ENCODE measurements at regions not wholly inside any gene's neighbourhood (a gene's known extent, or its start where the extent isn't known, plus 50 kb on each side); places are given as distances from the start of the nearest gene placed in this dataset.

DNA sequence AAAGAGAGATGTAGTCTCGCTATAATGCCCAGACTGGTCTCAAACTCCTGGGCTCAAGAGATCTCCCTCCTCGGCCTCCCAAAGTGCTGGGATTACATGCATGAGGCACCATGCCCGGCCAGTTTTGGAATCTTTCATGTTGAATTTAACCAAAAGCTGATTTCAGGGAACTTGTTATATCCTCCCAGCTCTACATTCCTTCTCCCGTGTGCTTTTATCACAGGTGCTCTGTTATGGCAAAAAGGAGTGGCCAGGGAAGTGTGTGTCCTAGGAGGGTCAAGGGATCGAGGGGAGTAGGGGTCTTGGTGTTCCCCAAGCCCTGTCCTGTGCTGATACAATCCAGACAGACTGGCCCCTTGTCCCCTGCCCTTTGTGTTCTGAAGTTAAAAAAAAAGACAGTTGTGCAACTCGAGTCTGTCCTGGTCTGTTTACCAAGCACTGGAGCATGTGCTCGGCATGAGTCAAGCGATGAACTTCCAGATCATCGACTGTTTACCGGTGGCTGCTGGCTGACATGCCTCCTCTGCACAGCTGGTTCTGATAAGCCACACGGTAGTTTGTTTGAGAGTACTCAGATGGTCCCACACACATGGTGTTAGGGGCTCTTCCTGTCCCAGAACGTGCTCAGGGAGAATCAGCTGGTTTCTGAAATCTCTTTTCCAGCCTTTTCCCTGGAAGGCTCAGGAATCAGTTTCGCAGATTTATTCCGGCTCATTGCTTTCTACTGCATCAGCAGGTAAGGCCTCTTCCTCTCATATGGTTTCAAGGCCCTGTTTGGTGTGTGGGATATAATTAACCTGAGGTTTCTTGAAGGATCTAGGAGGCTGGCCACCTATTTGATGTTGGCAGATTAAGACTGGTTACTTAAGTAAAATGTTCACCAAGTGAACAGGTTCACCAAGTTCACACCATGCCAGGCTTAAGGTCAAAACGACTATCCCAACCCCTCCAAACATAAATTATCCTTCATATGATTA lies 52.6 kb upstream of the NAA20 start:
- peaks cover 97% of the 10 kb centered on the region for H3K36me3 ChIP-seq
- peak overlapping the region; percentile 63 for H3K27ac ChIP-seq (replicated peaks)
- no peak overlapping the region for H3K4me3 ChIP-seq
- peaks cover 64% of the 10 kb centered on the region for H3K4me1 ChIP-seq
- intact Hi-C loops (cut with micrococcal nuclease) = no loop called here
- no peaks in the 10 kb centered on the region for H3K27me3 ChIP-seq (ENCODE audit: low read depth)
- TF ChIP-seq, protein P1, sequence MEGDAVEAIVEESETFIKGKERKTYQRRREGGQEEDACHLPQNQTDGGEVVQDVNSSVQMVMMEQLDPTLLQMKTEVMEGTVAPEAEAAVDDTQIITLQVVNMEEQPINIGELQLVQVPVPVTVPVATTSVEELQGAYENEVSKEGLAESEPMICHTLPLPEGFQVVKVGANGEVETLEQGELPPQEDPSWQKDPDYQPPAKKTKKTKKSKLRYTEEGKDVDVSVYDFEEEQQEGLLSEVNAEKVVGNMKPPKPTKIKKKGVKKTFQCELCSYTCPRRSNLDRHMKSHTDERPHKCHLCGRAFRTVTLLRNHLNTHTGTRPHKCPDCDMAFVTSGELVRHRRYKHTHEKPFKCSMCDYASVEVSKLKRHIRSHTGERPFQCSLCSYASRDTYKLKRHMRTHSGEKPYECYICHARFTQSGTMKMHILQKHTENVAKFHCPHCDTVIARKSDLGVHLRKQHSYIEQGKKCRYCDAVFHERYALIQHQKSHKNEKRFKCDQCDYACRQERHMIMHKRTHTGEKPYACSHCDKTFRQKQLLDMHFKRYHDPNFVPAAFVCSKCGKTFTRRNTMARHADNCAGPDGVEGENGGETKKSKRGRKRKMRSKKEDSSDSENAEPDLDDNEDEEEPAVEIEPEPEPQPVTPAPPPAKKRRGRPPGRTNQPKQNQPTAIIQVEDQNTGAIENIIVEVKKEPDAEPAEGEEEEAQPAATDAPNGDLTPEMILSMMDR (IDR thresholded peaks at IDR 0.05; ENCODE audit: borderline replicate concordance) = no peak
- peak; percentile 29 for DNase-seq
- H3K9me3 ChIP-seq (replicated peaks) = no peaks in the 10 kb centered on the region

DNA sequence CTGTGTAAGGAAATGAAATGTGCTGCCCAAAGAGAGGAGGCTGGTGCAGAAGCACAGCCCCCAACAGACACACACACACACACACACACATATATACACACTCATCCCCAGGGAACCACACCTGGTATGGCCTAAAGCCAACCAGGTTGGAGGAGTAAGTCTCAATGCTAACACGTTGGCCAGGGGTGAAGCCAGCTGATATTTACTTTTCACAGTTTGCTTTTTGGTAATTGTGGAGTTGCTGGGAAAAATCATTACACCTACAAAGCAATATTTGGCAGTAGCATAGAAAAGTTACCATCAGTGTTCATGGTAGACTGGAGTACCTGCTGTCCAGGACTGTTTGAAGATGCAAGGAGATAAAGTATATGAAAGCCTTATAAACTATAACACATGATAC lies 50.3 kb upstream of the NAA20 start:
- no peaks in the 10 kb centered on the region for H3K27me3 ChIP-seq (ENCODE audit: low read depth)
- H3K36me3 ChIP-seq = peaks cover 97% of the 10 kb centered on the region
- H3K9me3 ChIP-seq (replicated peaks) = no peaks in the 10 kb centered on the region
- H3K4me1 ChIP-seq = peaks cover 76% of the 10 kb centered on the region
- H3K4me3 ChIP-seq = no peak overlapping the region
- DNase-seq = no peak
- TF ChIP-seq, protein P1 (IDR thresholded peaks at IDR 0.05; ENCODE audit: borderline replicate concordance) = no peak
- intact Hi-C loops (cut with micrococcal nuclease) = no loop called here
- peak overlapping the region; percentile 22 for H3K27ac ChIP-seq (replicated peaks)
